HG03139 (cell line): ENCODE measurements at regions not wholly inside any gene's neighbourhood (a gene's known extent, or its start where the extent isn't known, plus 50 kb on each side); places are given as distances from the start of the nearest gene placed in this dataset.
A peak's percentile ranks its signal among the peaks of the same experiment; 100 is the strongest.
"Not testable (repeated sequence)": the region's sequence is repeated elsewhere in the genome, so short reads cannot be mapped to it uniquely, and the experiment has no call there.

Experiments used
- ATAC-seq: cut with Tn5 transposase; IDR thresholded peaks from one replicate; pipeline ENCODE4 v1.9.1; 2021; ENCODE audit not compliant: unreplicated experiment

DNA sequence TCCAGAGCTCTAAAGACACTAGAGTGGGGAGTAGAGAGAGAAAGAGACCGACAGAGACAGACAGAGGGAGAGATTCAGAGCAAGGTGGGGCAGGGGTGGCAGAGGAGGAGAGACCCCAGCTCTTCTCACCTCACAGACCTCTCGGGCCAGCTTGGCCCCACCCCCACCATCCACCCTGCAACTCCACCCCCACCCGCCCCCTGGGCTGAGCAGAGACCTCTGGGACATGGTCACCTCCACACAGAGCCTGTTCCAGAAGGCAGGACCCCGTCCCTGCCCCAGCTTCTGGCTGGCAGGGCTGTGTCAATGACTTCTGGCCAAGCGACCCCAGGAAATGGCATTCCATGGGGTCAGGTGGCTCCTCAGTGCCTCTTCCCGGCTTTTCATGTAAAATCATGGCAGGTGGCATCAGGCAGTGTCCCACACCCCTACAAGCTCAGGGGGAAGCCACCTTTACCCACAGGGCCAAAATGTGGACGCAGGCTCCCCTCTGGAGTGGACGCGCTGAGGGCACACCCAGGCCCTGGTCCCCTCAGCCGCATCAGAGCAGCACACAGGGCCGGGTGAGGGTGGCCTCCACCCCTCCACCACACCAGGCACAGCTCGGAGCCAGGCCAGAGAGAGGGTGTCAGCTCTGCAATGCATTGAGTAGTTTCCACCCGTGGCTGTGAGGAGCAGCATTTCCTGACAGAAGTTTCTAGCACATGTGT is 131.2 kb upstream of the LPCAT1 start:
- ATAC-seq = no peak

DNA sequence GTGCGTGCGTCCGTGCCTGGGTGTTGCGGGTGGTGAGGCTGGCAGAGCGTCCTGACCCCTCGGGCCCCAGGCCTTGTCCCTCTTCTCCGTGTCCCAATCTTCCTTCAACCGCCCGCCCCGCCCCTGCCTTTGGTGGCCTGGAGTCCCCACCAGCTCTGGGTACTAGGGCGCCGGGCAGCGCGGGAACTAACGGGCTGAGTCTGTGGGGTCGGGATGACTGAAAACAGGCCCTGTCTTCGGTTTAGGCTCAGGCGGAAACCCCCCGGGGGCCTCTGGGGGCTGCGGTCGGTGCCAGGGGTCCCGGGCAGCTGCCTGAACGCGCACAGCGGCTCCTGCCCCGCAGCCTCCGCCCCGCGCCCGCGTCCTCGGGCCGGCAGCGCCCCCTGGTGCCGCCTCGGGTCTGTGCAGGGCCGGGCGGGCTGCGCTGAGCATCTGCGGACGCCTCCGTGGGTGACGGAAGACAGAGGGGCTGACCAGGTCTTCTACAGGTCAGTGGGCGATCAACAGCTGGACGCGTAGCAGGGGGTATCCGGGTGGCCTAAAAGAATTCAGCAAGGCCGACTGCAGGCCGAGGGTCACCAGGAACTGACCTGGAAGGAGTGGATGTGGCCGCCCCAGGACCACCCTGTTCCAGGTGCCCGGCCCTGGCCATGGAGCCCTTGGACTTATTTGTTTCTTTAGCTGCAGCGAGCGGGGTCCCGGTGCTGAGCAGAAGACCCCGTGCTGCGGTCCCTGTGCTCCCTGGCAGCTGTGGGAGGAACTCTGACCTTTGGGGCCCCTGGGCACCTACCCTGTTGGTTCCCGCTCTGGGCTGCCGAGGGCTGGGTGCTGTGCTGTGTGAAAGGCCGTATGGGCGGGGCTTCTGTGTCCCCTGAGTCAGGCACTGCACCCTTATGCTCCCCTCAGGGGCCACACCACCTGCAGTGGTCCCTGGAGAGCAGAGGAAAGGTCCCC is 130.2 kb upstream of the LPCAT1 start:
- peak; percentile 78 for ATAC-seq

DNA sequence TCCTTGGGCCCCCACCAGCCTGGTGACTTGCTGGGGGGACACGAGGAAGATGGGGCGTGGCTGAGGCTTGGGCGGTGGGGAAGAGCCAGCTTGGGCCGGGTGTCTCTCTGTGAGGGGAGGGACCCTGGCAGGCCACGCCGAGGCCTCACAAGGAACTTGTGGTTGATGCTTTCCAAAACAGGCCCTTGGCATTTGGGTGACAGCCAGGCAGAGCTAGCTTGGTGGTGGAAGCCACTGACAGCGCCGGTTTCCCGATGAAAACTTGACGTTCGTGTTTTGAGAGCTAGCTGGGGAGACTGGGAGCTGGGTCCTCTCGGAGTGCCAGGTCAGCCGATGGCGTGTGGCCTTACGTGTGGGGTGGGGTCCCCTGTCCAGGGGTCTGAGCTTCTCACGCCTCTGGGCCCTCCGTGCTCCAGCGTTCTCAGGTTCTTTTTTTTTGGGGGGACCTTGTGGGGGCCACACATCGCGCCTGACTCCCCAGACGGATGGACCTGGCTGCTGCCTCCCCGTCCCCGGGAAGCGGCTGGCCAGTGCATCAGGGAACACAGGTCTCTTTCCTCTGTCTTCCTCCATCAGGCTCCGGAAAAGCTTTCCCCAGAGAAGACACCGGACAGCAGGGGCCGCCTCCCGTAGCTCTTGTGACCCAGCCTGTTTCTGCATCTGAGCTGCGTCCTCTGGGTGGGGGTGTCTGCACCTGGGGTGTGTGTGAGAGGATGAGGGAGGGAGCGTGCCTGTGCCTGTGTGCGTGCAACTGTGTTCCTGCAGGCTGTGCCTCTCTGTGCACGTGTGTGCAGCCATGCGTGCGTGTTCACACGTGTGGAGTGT is 129.3 kb upstream of the LPCAT1 start:
- peak; percentile 23 for ATAC-seq

DNA sequence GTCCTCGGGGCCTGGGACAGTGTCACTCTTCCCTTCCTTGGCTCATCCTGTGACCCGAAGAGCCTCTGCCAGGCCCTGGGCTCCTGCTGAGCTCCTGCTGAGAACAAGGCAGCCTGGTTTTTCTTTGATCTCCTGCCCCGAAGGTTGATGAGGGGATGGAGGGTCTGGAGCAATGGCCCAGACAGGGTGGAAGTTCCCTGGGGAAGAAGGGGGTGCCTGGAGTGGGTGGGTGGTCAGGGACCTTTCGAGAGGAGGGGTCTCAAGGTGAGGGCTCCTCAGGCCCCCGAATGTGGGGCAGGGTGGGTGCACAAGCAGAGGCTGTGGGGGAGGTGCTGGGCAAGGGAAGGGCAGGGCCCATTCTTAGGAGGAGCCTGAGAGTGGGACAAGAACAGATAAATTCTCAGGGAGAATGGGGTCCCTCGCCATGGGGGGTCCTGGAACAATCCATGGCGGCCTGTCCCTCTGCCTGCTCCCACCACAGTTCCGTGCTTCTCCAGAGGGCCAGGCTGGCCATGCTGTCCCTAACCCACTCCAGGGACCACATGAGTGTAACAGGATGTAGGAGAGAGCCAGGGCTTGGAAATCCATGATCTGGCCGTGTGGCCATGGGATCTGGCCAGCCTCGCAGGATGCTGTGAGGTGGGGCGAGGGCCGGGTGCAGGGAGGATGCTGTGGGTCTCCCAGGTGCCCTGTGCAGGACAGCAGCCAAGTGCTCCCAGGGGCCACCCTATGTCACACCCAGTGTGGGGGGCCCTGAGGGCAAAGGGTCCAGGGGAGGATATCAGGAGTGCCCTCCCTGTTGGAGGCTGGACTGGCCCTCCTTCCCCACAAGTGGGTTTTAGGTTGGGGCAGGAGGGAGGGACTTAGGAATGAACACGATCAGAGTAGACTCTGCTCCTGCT is 128.5 kb upstream of the LPCAT1 start:
- ATAC-seq = no peak

DNA sequence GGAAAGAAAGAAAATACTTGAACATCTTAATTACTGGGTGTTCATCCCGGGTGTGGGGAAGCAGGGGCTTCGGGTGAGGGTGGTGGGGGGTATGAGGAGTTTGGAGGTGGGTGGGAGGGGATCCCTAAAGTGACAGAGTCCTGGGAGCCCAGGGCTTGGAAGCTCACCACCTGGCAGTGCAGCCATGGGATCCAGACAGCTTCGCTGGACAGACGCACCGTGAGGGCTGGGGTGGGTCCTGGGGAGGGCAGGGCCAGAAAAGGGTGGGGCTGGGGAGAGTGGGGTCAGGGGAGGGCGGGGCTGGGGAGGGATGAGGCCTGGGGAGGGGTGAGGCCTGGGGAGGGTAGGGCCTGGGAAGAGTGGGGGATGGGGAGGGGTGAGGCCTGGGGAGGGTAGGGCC is 127.5 kb upstream of the LPCAT1 start:
- ATAC-seq = no peak

DNA sequence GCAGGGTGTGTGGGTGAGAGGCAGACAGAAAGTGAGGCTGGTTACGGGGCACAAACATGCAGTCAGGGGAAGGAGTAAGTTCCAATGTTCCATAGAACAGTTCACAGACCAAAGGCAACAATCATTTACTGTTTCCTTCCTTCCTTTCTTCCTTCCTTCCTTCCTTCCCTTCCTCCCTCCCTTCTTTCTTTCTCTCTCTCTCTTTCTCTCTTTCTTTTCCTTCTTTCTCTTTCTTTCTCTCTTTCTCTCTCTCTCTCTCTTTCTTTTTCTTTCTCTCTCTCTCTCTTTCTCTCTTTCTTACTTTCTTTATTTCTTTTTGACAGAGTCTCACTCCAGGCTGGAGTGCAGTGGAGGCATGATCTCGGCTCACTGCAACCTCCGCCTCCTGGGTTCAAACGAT is 125.8 kb upstream of the LPCAT1 start:
- no peak for ATAC-seq

DNA sequence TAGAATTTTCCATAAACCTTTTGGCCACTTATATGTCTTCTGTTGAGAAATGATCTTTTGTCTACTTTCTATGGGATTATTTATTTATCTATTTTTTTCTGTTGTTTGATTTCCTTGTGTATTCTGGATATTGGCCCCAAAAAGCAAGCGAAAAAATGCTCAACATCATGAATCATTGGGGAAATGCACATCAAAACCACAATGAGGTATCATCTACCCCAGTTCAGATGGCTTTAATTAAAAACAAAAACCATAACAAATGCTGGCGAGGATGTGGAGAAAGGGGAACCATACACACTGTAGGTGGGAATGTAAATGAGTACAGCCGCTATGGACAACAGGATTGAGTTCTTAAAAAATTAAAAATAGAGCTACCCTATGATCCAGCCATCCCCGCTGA is 125.0 kb upstream of the LPCAT1 start:
- ATAC-seq = no peak

DNA sequence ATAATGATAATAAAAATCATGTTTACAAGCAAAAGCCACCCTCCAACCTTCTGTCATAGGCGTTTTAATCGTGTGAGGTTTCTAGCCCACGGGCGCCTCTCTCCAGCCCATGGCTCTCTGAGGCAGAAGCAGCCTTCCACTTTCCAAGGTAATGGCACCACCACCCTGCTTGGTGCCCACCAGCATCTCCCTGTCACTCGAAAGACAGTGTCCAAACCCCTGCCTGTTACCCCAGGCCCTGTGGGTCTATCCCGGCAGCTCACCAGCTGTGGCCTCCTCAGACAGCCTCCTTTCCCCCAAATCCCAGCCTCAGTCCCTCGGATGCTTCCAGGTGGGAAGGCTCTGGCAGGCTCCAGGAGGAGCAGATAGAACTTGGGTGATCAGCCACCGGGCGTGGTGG is 123.8 kb upstream of the LPCAT1 start:
- ATAC-seq = no peak

DNA sequence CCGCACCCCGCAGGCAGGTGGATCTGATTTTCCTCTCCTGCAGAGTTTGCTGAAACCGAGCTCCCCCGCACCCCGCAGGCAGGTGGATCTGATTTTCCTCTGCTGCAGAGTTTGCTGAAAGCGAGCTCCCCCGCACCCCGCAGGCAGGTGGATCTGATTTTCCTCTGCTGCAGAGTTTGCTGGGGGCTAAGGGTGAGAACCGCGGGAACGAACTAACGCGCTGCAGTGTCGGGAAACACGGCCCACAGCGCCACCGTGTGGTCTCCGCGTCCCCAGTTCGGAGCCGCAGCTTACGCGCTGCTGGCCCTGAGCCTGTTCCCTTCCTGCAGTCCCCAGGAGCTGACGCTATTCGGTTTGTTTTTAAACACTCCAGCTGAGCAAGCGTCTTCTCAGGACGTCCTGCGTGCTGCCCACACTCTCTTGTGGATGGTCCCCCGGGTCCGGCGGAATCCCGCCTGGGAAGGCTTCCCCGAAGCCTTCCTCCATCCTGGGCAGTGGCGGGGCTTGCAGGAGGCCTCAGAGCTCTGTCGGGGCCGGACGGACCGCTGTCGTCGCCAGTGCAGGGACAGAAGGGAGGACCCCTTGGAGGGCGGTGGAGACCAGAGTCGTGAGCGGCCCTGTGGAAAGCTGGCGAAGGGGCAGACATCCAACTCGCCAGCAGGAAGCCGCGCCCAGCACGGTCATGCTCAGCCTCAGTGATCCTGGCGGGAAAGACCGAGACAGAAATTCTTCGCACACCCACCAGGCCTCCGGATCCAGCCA is 121.2 kb upstream of the LPCAT1 start:
- ATAC-seq = peak; percentile 77

DNA sequence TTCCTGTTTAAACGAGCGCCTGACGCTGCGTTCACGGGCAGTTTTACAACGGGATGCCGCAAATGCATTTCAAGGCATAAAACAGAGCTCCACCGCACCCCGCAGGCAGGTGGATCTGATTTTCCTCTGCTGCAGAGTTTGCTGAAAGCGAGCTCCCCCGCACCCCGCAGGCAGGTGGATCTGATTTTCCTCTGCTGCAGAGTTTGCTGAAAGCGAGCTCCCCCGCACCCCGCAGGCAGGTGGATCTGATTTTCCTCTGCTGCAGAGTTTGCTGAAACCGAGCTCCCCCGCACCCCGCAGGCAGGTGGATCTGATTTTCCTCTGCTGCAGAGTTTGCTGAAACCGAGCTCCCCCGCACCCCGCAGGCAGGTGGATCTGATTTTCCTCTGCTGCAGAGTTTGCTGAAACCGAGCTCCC is 120.6 kb upstream of the LPCAT1 start:
- ATAC-seq = not testable (repeated sequence)

DNA sequence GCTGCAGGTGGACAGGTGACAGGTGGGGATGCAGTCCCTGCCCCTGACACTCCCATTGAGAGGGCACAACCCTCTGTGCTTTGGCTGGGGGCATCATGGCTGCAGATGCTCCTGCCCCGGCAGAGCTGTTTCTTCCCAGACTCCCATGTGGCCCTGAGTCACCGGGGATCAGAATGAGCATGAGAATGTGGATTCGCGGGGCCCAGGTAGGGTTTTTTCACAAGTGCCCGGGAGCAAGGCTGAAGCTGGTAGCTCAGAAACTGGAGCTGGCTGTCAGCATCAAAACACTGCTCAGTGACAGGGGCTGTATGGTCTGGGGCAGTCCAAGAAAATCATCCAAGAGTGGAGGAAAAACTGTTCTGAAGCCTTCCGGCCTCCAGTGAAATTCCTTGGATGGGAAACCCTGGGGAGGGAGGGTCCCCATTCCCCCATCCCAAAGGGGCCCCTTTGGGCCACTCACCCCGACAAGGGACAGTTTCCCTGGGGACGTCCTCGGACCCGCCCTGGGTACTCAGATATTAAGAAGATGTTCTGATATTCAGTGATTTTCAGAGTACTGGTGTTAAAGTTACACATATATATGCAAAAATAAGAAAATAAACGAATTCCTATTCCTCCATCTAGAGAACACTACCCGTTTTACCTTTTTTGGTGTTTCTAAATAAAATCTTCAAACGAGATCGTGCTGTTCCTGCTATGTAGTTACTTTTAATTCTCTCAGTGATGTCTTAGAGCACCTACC is 120.1 kb upstream of the LPCAT1 start:
- no peak for ATAC-seq

DNA sequence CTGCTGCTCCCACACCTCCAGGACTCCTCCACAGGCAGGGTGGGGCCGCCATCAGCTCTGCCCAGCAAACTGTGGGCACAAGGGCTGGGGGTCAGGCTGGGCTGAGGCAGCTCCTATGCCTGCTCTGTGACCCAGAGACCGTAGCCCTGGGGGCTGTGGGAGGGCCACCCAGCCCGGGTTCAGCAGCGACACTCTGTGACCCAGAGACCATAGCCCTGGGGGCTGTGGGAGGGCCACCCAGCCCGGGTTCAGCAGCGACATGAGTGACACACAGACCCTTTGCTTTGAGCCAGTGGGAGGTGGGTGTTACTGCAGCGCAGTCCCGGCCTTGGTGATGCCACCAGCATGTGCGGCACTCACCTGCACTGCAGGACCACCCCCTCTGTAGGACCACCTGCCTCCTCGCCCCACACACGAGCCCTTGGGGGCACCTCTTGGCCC is 118.9 kb upstream of the LPCAT1 start:
- ATAC-seq = no peak

DNA sequence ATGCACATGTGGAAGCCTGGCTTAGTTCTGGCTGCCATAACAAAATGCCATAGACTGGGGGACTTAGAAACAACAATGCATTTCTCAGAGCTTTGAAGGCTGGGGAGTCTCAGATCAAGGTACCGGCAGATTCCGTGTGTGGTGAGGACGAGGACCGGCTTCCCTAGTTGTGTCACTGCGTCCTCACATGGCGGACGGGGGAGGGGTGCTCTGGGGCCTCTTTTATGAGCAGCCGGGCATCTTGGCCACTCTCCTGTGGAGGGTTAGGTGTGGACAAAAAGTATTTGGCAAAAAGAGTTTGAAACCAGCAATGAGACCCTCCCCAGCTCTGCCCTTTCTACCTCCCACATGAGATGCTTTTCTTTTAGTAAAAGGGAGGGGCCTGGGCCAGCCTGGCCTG is 118.5 kb upstream of the LPCAT1 start:
- ATAC-seq = no peak

DNA sequence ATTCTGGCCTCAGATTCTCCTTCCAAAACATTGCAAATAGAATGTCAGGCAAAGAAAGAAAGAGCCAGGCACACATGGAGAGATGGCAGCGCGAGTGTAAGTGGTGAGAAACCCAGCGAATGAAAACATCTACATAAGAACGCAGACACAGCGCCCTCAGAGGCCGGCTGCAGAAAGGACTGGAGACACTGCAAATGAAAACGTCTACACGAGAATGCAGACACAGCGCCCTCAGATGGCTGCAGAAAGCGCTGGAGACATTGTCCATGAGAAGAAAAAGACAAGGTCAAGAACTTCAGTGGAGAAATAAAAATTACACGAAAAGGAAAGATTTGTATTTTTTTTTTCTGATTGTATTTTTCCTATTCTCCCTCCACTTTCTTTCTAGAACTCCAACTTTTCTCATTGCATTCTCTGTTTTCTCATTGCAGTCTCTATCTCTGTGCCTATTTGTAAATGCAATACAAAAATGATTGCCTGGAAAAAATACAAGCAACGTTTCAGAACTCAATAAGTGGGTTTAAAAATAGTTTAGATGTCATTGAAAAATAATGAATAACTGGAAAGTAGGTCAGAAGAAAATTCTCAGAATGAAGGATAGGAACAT is 117.9 kb upstream of the LPCAT1 start:
- no peak for ATAC-seq

DNA sequence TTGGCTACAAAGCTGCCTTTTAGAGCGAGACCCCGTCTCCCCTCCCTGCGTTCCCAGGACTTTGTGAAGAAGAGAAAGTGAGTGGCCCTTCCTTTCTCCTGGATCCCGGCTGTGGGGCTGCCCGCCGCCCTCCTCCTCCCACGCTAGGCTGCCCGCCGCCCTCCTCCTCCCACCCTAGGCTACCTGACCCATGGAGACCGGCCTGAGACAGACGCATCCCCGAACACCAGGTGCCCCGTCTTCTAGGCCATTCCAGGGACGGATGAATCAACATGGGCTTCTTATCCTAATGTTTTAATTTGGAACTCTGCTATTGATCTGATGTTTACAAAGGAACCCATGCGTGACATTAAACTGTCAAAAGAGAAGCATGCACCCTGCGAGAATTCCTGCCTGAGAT is 117.3 kb upstream of the LPCAT1 start:
- ATAC-seq = no peak

DNA sequence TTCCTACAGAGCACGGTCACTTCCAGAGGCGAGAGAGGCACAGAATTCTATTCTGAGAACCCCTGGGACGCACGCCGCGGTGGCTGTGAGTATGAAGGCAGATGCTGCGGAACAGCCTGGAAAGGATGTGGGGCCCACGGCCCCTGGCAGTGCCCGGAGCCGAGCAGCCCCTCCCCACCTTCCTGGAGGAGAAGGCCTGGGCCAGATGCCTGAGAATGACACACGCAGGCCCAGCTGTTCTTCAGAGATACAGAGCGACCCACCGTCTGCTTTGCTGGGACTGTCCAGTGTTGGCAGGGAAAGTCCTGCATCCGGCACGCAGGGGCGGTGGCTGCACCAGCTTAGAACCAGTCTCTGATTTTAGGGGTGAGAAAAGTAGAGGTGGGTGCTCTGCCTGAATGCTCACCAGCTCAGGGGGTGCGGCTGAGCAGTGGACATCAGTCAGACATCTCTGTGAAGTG is 116.7 kb upstream of the LPCAT1 start:
- ATAC-seq = no peak

DNA sequence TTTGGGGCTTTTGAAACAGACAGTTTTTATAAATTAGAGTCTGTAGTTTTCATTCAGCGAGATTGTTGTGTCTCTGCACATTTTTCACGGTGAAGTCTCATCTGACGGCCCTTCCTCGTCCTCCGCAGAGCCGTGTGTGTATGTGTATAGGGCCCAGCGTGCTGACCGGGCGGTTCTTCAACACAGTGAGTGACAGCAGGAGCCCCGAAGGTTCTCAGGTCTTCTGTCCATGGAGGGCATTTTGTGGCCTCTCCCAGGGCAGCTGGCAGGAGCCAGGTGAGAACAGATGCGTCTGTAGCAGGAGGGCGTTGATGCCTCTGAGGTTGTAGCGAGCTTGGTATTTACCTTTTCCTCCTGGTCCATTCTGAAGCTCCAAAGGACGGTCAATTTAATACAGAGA is 116.0 kb upstream of the LPCAT1 start:
- ATAC-seq = no peak

DNA sequence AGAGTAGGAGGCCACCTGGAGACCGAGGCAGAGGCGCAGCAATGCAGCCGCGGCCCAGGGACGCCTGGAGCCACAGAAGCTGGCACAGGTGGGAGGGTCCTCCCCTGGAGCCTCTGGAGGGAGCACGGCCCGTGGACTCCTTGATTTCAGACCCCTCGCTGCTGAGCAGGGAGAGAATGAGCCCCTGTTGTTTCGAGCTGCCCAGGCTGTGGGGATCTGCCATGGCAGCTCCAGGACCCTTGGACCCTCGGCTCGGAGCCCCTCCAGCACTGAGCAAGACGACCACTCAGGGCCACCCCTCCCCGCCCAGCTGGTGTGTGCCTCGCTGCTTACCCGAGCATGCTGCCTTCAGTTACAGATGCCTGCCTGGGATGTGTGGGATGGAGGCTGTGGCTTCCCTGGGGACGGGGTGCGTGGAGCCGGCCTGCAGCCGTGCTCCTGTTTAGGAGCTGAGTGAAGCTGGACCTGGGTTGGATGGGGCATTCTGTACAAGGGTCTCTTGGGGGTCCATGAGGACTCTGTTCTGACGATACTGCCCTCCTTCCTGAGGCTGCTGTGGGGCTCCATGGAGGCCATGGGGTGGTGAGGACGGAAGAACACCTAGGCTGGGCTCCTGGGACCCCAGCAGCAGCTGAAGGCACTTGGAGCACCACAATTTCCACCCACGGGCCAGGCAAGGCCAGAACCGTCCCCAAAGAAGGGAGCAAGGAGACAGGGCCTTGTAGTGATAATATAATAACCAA is 115.1 kb upstream of the LPCAT1 start:
- ATAC-seq = no peak
